GM19324 (cell line): ENCODE measurements at regions not wholly inside any gene's neighbourhood (a gene's known extent, or its start where the extent isn't known, plus 50 kb on each side); places are given as distances from the start of the nearest gene placed in this dataset.

Experiments used
- ATAC-seq: cut with Tn5 transposase; IDR thresholded peaks from one replicate; pipeline ENCODE4 v1.9.1; 2021; ENCODE audit warnings: mild to moderate bottlenecking, moderate library complexity; ENCODE audit not compliant: unreplicated experiment, low FRiP score

- no peak for ATAC-seq
Measured at GRCh38 chr14:87082917-87083316, 910.1 kb downstream of the GALC start.

GRCh38 chr14:87081004-87081403, 912.0 kb downstream of the GALC start:
- no peak for ATAC-seq

GRCh38 chr14:87080146-87080545, 912.8 kb downstream of the GALC start:
- ATAC-seq: no peak

- ATAC-seq: no peak
Measured at GRCh38 chr14:87079416-87079815, 913.6 kb downstream of the GALC start.

GRCh38 chr14:87076922-87077321, 916.1 kb downstream of the GALC start:
- no peak for ATAC-seq

- ATAC-seq: no peak
Measured at GRCh38 chr14:87076146-87076545, 916.8 kb downstream of the GALC start.

GRCh38 chr14:87073880-87074570, 919.0 kb downstream of the GALC start:
- no peak for ATAC-seq

GRCh38 chr14:87067591-87067990, 925.4 kb downstream of the GALC start:
- ATAC-seq: no peak

GRCh38 chr14:87067061-87067460, 925.9 kb downstream of the GALC start:
- ATAC-seq: no peak

- no peak for ATAC-seq
Measured at GRCh38 chr14:87066221-87066817, 926.7 kb downstream of the GALC start.

GRCh38 chr14:87065366-87065765, 927.6 kb downstream of the GALC start:
- ATAC-seq: no peak

GRCh38 chr14:87063181-87063580, 929.8 kb downstream of the GALC start:
- ATAC-seq: no peak

GRCh38 chr14:87060405-87060804, 932.6 kb downstream of the GALC start:
- no peak for ATAC-seq

- no peak for ATAC-seq
Measured at GRCh38 chr14:87059060-87059839, 933.7 kb downstream of the GALC start.

GRCh38 chr14:87055007-87055406, 938.0 kb downstream of the GALC start:
- no peak for ATAC-seq

- no peak for ATAC-seq
Measured at GRCh38 chr14:87052646-87053225, 940.2 kb downstream of the GALC start.

GRCh38 chr14:87050421-87050820, 942.6 kb downstream of the GALC start:
- no peak for ATAC-seq

GRCh38 chr14:87049950-87050349, 943.0 kb downstream of the GALC start:
- ATAC-seq: no peak

GRCh38 chr14:87046960-87047359, 946.0 kb downstream of the GALC start:
- no peak for ATAC-seq

GRCh38 chr14:87045956-87046355, 947.0 kb downstream of the GALC start:
- ATAC-seq: no peak

GRCh38 chr14:87045246-87045645, 947.7 kb downstream of the GALC start:
- ATAC-seq: no peak
